Nephron progenitor cell (in vitro differentiated cells): ENCODE measurements at regions not wholly inside any gene's neighbourhood (a gene's known extent, or its start where the extent isn't known, plus 50 kb on each side); places are given as distances from the start of the nearest gene placed in this dataset.
"Not testable (repeated sequence)": the region's sequence is repeated elsewhere in the genome, so short reads cannot be mapped to it uniquely, and the experiment has no call there.

Source experiments
- DNase-seq: peaks from one replicate; pipeline ENCODE4 v3.0.0; 2021
- H3K27ac Mint-ChIP-seq: 2 replicates; pipeline ENCODE4 v1.8.0; 2021; ENCODE audit warnings: mild to moderate bottlenecking, moderate library complexity, mixed read lengths
- H3K27me3 Mint-ChIP-seq: 2 replicates; pipeline ENCODE4 v1.8.0; 2021; ENCODE audit warnings: mild to moderate bottlenecking, low read depth, mixed read lengths; ENCODE audit not compliant: poor library complexity
- H3K36me3 Mint-ChIP-seq: 2 replicates; pipeline ENCODE4 v1.8.0; 2021; ENCODE audit warnings: low read depth, mixed read lengths
- H3K4me1 Mint-ChIP-seq: 2 replicates; pipeline ENCODE4 v1.8.0; 2021; ENCODE audit warnings: mixed read lengths
- H3K4me3 Mint-ChIP-seq: 2 replicates; pipeline ENCODE4 v1.8.0; 2021; ENCODE audit warnings: mild to moderate bottlenecking, moderate library complexity, mixed read lengths
- H3K9me3 Mint-ChIP-seq: 2 replicates; pipeline ENCODE4 v1.8.0; 2021; ENCODE audit warnings: mild to moderate bottlenecking, moderate library complexity, mixed read lengths
- CTCF ChIP-seq: fragments of 200-600 bp; sonication (generic); IDR thresholded peaks from 2 replicates; pipeline ENCODE4 v1.5.0; 2021; ENCODE audit warnings: antibody characterized with exemption

DNA sequence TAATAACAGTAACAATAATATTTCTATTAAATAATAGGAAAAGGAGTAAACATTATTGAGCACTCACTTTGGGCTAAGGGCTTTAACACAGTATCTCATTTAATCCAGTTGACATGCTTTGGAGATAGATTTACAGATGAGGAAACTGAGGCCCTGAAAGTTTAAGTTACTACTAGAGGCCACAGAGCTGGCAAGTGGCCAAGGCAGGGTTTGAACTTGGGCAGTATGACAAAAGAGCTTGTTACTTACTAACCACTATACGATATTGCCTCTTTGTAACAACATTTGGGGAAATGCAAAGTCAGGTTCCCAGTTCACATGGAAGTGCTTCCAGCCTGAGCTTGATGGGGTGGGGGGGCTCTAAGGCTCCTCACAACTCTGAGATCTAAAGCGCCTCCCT lies 149.1 kb upstream of the LMCD1 start:
- Mint-ChIP-seq H3K4me3 (no peak overlapping the region), H3K9me3 (peaks cover 5% of the 10 kb centered on the region), H3K36me3 (no peaks in the 10 kb centered on the region), H3K27me3 (no peaks in the 10 kb centered on the region), H3K4me1 (no peaks in the 10 kb centered on the region), H3K27ac (no peak overlapping the region)
- TF ChIP-seq CTCF, result no peak
- DNase-seq, result no peak

DNA sequence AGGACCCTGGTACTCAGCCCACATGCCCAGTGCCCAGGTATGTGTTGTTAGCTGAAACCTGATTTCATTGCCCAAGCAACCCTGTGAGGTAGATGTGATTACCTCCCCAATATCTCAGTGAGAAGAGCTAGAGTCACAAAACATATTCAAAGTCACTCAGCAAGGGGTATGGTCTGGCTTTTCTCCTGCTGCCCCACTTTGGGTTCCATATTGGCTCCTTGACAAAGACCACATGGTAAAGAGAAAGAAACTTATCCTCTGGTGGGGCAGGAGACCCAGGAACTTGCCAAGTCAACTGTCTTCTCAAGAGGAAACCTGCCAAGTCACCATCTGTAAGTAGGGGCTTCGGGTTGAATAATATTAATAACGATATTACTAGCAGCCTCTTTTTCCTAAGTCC lies 148.3 kb upstream of the LMCD1 start:
- Mint-ChIP-seq H3K4me1 (no peaks in the 10 kb centered on the region), H3K27ac (no peak overlapping the region), H3K36me3 (no peaks in the 10 kb centered on the region), H3K4me3 (no peak overlapping the region), H3K9me3 (peaks cover under 1% of the 10 kb centered on the region), H3K27me3 (no peaks in the 10 kb centered on the region)
- DNase-seq, result no peak
- no peak for TF ChIP-seq CTCF

DNA sequence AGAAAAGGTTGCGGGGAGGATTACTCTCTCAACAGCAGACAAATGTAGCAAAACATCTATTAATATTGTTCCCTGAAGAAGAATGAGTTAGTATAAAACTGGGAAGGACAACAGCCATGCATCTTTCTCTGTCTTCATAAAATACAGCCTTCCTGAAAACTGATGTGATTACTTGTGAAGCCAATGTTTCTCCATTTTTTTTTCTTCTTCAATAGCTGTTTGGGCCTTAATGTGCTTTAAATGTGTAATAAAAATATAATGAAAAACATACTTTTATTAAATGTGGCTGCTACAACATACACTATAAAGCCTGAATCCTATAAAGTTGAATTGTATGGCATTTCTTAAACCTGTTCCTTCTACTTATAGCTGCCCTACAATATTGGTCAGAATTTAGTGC lies 146.3 kb upstream of the LMCD1 start:
- Mint-ChIP-seq H3K9me3 (no peaks in the 10 kb centered on the region), H3K4me3 (no peak overlapping the region), H3K36me3 (no peaks in the 10 kb centered on the region), H3K27me3 (no peaks in the 10 kb centered on the region), H3K4me1 (no peaks in the 10 kb centered on the region), H3K27ac (no peak overlapping the region)
- DNase-seq, result no peak
- TF ChIP-seq CTCF, result no peak

GRCh38 chr3:8356066-8356465 lies 145.6 kb upstream of the LMCD1 start:
- not testable (repeated sequence) for H3K36me3 Mint-ChIP-seq, DNase-seq, H3K4me3 Mint-ChIP-seq, H3K9me3 Mint-ChIP-seq, H3K27ac Mint-ChIP-seq, H3K27me3 Mint-ChIP-seq, H3K4me1 Mint-ChIP-seq

GRCh38 chr3:8357859-8358258 lies 143.8 kb upstream of the LMCD1 start:
- no peaks in the 10 kb centered on the region for H3K36me3 Mint-ChIP-seq
- H3K27me3 Mint-ChIP-seq, result peaks cover 4% of the 10 kb centered on the region
- no peaks in the 10 kb centered on the region for H3K4me1 Mint-ChIP-seq
- DNase-seq, result no peak
- TF ChIP-seq CTCF, result no peak
- H3K4me3 Mint-ChIP-seq, result no peak overlapping the region
- H3K27ac Mint-ChIP-seq, result no peak overlapping the region
- H3K9me3 Mint-ChIP-seq, result no peaks in the 10 kb centered on the region

DNA sequence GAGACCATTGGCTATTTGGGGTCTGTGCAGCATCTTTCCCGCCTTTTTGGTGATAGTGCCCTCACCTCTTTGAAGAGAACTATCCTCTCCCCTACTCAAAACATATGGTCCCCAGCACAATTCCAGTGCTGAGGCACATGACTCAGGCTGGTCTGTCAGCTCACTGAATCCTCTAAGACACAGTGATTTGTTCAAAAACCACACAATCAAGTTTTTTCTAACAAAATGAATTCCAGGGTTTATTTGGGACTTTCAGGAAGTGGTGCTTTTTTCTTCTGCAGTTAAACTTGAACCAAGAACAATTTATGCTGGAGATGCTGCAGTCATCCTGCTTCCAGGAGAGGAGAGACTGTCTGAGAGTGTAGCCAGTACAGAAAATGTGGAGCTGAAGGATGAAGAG lies 142.5 kb upstream of the LMCD1 start:
- Mint-ChIP-seq H3K36me3 (no peaks in the 10 kb centered on the region), H3K9me3 (no peaks in the 10 kb centered on the region), H3K4me1 (no peaks in the 10 kb centered on the region), H3K27me3 (peaks cover 4% of the 10 kb centered on the region), H3K27ac (no peak overlapping the region), H3K4me3 (no peak overlapping the region)
- TF ChIP-seq CTCF, result no peak
- no peak for DNase-seq

- H3K27ac Mint-ChIP-seq, result no peak overlapping the region
- TF ChIP-seq CTCF, result no peak
- H3K4me1 Mint-ChIP-seq, result no peaks in the 10 kb centered on the region
- H3K27me3 Mint-ChIP-seq, result peaks cover 4% of the 10 kb centered on the region
- H3K4me3 Mint-ChIP-seq, result no peak overlapping the region
- DNase-seq, result no peak
- no peaks in the 10 kb centered on the region for H3K36me3 Mint-ChIP-seq
- no peaks in the 10 kb centered on the region for H3K9me3 Mint-ChIP-seq
Observed at GRCh38 chr3:8363200-8363599, 138.4 kb upstream of the LMCD1 start.
